COLO668 (cell line): ENCODE measurements at regions not wholly inside any gene's neighbourhood (a gene's known extent, or its start where the extent isn't known, plus 50 kb on each side); places are given as distances from the start of the nearest gene placed in this dataset.
"Not testable (repeated sequence)": the region's sequence is repeated elsewhere in the genome, so short reads cannot be mapped to it uniquely, and the experiment has no call there.

Experiments used
- DNase-seq: peaks from one replicate; lab custom pipeline; 2025; ENCODE audit not compliant: unreplicated experiment; lab: John Stamatoyannopoulos, UW

GRCh38 chr6:19892260-19892659 is 55.1 kb downstream of the ID4 start:
- DNase-seq = peak; percentile 89

- no peak for DNase-seq
Measured at GRCh38 chr6:19895866-19896692, 58.9 kb downstream of the ID4 start.

- DNase-seq = peak; percentile 27
Measured at GRCh38 chr6:19896693-19897010, 59.5 kb downstream of the ID4 start.

DNA sequence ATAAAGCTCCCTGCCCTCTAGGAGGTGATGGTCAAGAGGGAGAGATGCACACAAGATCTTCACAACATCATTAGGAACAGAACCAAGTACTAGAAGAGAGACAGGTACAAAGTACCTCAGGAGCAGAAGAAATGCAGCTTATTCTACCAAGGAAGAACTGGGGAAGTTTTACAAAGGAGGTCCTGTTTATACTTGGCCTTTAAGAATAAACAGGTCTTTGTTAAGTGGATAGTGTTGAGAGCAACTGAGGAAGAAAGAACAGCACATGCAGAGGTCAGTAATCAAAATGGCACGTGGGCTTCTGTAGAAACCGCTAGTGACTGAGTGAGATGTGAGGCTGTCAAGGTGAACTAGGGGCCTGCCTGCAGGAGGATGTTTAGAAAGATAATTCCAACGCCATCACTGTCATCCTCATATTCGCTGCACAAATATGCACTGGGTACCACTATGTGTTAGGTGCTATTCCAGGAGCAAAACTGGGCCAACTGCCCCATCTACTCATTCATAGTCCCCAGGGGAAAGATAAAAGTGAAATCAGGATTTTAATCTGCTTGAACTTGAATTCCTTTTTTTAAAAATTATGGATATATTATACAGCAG is 61.1 kb downstream of the ID4 start:
- no peak for DNase-seq

DNA sequence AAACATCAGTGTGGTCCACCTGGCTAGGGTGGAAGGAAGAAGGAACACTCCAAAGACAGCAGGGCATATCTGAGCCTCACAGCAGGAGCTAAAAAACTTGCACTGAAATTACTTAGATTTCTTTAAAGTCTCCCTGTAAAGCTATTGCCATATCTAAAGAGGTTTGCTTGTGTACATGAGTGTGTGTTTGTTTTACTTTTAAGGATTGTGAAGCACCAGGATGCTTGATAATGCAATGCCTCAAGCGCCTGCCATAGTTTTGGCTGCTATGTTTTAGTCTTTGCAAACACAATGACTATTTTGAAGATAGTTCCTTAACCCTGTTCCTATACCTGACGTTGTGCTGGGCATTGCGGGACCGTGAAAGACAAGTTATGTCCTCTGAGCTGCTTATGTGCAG is 65.0 kb downstream of the ID4 start:
- DNase-seq = no peak

DNA sequence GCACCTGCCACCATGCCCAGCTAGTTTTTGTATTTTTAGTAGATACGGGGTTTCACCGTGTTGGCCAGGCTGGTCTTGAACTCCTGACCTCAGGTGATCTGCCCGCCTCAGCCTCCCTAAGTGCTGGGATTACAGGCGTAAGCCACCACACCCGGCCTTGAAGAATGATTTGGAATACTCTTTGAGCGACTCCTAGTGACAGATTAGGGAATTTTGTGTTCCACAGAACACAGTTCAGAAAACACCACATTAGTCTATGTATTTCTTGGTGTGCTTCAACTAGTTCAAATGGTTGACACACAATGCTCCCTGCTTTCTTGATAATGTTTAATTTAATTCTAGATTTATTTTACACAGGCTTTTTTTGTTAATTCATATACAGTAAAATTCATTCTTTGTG is 67.2 kb downstream of the ID4 start:
- not testable (repeated sequence) for DNase-seq

DNA sequence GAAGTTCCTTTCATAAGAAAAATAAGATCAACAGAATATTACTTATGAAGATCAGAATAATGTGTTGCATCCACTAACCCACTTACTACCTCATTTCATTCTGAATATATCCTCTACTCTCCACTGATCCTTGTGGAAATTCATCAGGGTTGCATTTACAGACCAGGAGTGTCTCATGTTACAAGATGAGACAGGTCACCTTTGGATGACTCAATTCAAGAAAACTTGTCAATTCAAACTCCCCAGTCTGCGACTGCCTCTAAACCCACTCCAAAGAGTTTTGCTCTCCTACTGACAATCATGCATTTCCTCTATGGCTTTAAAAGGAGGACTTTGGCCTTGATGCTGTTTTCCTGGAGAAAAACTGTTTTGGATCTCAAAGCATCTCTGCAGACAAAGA is 68.4 kb downstream of the ID4 start:
- DNase-seq = no peak

GRCh38 chr6:19906171-19906570 is 69.0 kb downstream of the ID4 start:
- DNase-seq = no peak

DNA sequence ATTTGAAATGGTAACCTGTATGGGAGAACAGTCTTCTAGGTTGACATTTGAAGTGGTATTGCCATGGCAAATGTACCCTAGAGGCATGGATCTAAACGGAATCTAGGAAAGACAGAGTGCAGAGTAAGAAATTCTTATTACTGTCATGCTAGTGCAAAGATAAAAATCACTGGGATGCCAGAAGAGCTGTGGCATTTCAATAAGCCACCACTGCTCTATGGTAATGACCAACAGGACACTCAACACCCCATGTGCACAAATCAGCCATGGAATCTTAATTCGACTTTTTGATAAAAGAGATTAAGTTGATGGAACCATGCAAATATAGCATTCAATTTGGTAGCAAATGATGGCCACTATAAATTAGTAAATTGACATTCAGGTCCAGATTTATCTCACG is 74.1 kb downstream of the ID4 start:
- no peak for DNase-seq

DNA sequence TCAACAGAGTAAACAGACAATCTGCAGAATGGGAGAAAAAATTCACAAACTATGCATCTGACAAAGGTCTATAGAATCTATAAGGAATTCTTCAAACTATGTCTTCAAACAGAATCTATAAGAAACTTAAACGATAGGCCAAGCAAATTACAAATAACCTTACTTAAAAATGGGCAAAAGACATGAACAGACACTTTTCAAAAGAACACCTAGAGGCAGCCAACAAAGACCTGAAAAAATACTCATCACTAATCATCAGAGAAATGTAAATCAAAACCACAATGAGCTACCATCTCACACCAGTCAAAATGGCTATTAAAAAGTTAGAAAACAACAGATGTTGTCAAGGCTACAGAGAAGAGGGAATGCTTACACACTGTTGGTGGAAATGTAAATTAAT is 81.3 kb downstream of the ID4 start:
- DNase-seq = no peak

GRCh38 chr6:19921786-19922185 is 84.6 kb downstream of the ID4 start:
- no peak for DNase-seq

GRCh38 chr6:19925533-19925932 is 88.4 kb downstream of the ID4 start:
- DNase-seq = no peak

GRCh38 chr6:19928461-19928860 is 91.3 kb downstream of the ID4 start:
- no peak for DNase-seq

GRCh38 chr6:19929312-19929711 is 92.1 kb downstream of the ID4 start:
- DNase-seq = no peak

DNA sequence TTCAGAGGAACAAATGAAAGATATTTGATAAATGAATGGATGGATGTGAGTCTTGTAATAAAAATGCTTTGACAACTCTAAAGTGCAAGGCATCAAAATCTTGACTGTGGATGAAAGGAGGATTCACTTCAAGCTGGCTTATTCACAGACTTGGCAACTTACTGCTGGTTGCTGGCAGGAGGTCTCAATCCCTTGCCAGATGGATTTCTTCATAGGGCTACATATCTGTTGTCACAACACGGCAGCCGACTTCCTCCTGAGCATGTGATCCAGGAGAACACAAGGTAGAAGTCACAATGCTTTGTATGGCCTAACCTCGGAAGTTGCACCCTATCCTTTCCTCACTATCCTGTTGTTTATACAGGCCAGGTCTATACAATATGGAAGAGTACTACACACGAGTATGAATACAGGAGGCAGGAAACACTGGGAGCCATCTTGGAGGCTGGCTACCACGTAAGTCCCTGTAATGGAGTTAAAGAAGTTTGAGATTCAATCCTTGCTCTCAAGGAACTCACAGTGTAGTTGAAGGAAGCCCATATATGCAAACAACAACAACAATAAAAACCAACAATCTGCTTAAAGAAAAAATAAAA is 97.9 kb downstream of the ID4 start:
- DNase-seq = no peak

DNA sequence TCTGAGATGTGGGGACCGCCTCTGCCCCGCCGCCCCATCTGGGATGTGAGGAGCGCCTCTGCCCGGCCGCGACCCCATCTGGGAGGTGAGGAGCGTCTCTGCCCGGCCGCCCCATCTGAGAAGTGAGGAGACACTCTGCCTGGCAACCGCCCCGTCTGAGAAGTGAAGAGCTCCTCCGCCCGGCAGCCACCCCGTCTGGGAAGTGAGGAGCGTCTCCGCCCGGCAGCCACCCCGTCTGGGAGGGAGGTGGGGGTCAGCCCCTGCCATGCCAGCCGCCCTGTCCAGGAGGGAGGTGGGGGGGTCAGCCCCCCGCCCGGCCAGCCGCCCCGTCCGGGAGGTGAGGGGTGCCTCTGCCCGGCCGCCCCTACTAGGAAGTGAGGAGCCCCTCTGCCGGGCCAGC is 102.2 kb downstream of the ID4 start:
- not testable (repeated sequence) for DNase-seq

GRCh38 chr6:19939926-19940325 is 102.8 kb downstream of the ID4 start:
- not testable (repeated sequence) for DNase-seq

- DNase-seq = no peak
Measured at GRCh38 chr6:19943042-19943441, 105.9 kb downstream of the ID4 start.

GRCh38 chr6:19945843-19946358 is 108.7 kb downstream of the ID4 start:
- no peak for DNase-seq

DNA sequence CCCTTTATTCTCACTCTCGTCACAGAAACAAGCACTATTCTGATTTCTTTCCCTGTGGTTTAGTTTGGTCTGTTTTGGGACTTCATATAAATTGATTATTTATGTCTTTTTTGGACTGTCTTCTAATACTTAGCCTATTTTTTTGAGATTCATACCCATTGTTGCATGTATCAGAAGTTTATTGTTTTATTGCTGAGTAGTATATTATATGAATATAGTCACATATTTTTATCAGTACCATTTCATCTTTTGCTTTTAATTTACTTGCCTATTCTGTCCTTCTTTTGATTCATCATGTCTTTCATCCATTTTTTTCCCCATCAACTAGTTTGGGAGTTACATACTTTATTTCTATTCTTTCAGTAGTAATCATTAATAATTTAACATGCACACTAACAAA is 112.0 kb downstream of the ID4 start:
- DNase-seq = no peak

- DNase-seq = no peak
Measured at GRCh38 chr6:19964115-19964514, 126.9 kb downstream of the ID4 start.

- DNase-seq = no peak
Measured at GRCh38 chr6:19968201-19968600, 131.0 kb downstream of the ID4 start.
